Endothelial cell of umbilical vein (primary cell): ENCODE measurements at regions not wholly inside any gene's neighbourhood (a gene's known extent, or its start where the extent isn't known, plus 50 kb on each side); places are given as distances from the start of the nearest gene placed in this dataset.

ENCODE experiments used
- BruUV-seq: library from RNA; stranded (reverse); fragments of 400-500 nt; replicated peaks from 2 replicates; lab custom pipeline; 2021; lab: Mats Ljungman, UMichigan
- CTCF ChIA-PET: fragments of 300-600, 350-600 bp; sonication (Branson Sonifier 250); formaldehyde crosslinking; loops from one replicate; lab custom pipeline; 2021; ENCODE audit warnings: antibody characterized with exemption, inconsistent platforms; lab: Charles Lee
- POLR2A ChIA-PET: fragments of 300-600, 350-600 bp; sonication (Branson Sonifier 250); formaldehyde crosslinking; loops from one replicate; lab custom pipeline; 2021; ENCODE audit warnings: antibody characterized with exemption, inconsistent platforms; lab: Charles Lee
- DNase-seq: peaks from one replicate; pipeline ENCODE4 v3.0.0-alpha.2; 2011; ENCODE audit warnings: low read depth, low spot score
- FAIRE-seq: peaks from 2 replicates; lab custom pipeline; 2011; peaks lifted over from hg19 to GRCh38; lab: Jason Lieb, UNC
- H2AFZ ChIP-seq: 2 replicates; pipeline ENCODE4 v1.6.0; 2012; ENCODE audit warnings: low read depth, low read length, control low read depth, inconsistent platforms
- H3K27ac ChIP-seq: 2 replicates; pipeline ENCODE4 v1.5.1; 2011; ENCODE audit warnings: low read depth, mild to moderate bottlenecking, control low read depth, low read length, moderate library complexity; ENCODE audit not compliant: insufficient read depth
- H3K27me3 ChIP-seq, 2 experiments: 2 replicates each; pipeline versions ENCODE4 v1.6.0 to v1.6.1; 2011; ENCODE audit warnings: low read length in 2 of 2, mixed read lengths in 1 of 2; ENCODE audit not compliant: control insufficient read depth in 2 of 2, insufficient read depth in 2 of 2
- H3K36me3 ChIP-seq, 2 experiments: 2 replicates in 1 of 2; 3 replicates in 1 of 2; pipeline ENCODE4 v1.5.1; 2011; ENCODE audit warnings: low read length in 2 of 2, mild to moderate bottlenecking in 1 of 2, moderate library complexity in 1 of 2; ENCODE audit not compliant: control insufficient read depth in 2 of 2, insufficient read depth in 2 of 2; ENCODE audit errors: extremely low read depth in 1 of 2
- H3K4me1 ChIP-seq: 3 replicates; pipeline ENCODE4 v1.5.1; 2011; ENCODE audit warnings: mild to moderate bottlenecking, low read length; ENCODE audit not compliant: control insufficient read depth, insufficient read depth; ENCODE audit errors: extremely low read depth
- H3K4me2 ChIP-seq: 2 replicates; pipeline ENCODE4 v1.6.1; 2011; ENCODE audit warnings: low read length, control low read depth, mixed read lengths; ENCODE audit not compliant: insufficient read depth
- H3K4me3 ChIP-seq, 3 experiments: fragments of 200-600 bp in 1 of 3; sonication (generic), shearing (Covaris generic) in 1 of 3; replicated peaks in 1 of 3; 2 replicates each; pipeline ENCODE4 v1.5.1; 2011 to 2016; ENCODE audit warnings: control low read depth in 3 of 3, low read length in 3 of 3, mild to moderate bottlenecking in 2 of 3, inconsistent platforms in 1 of 3, low read depth in 1 of 3, moderate library complexity in 1 of 3; ENCODE audit not compliant: insufficient read depth in 1 of 3
- H3K79me2 ChIP-seq: 2 replicates; pipeline ENCODE4 v1.6.0; 2012; ENCODE audit warnings: low read length, inconsistent platforms; ENCODE audit not compliant: control insufficient read depth, insufficient read depth
- H3K9ac ChIP-seq: replicated peaks from 2 replicates; pipeline ENCODE3; 2011; ENCODE audit warnings: low read length, control low read depth; ENCODE audit not compliant: insufficient read depth; ENCODE audit errors: extremely low read depth
- H3K9me1 ChIP-seq: replicated peaks from 3 replicates; pipeline ENCODE4 v1.6.0; 2011; ENCODE audit warnings: mild to moderate bottlenecking, low read length; ENCODE audit not compliant: control insufficient read depth, insufficient read depth; ENCODE audit errors: extremely low read depth
- H3K9me3 ChIP-seq: replicated peaks from 2 replicates; pipeline ENCODE4 v1.5.1; 2012; ENCODE audit warnings: low read length, inconsistent platforms; ENCODE audit not compliant: control insufficient read depth, insufficient read depth
- H4K20me1 ChIP-seq: replicated peaks from 2 replicates; pipeline ENCODE3; 2011; ENCODE audit warnings: mild to moderate bottlenecking, low read length; ENCODE audit not compliant: control insufficient read depth, insufficient read depth; ENCODE audit errors: extremely low read depth
- CTCF ChIP-seq, 2 donors: IDR thresholded peaks; 1 replicate in 1 of 2; 2 replicates in 1 of 2; pipeline ENCODE4 v1.5.1; 2011; ENCODE audit warnings: low read length in 2 of 2, mild to moderate bottlenecking in 2 of 2, moderate library complexity in 2 of 2, control low read depth in 1 of 2, inconsistent platforms in 1 of 2, low read depth in 1 of 2; ENCODE audit not compliant: insufficient read depth in 1 of 2; ENCODE audit errors: extremely low read depth in 1 of 2
- EZH2 ChIP-seq: IDR thresholded peaks from 2 replicates; pipeline ENCODE4 v1.6.1; 2012; ENCODE audit warnings: borderline replicate concordance, low read depth, mild to moderate bottlenecking, moderate library complexity, low read length, inconsistent platforms; ENCODE audit not compliant: severe bottlenecking
- FOS ChIP-seq: IDR thresholded peaks from 2 replicates; pipeline ENCODE4 v1.6.1; 2011; ENCODE audit warnings: mild to moderate bottlenecking, low read length, moderate library complexity, borderline replicate concordance; ENCODE audit not compliant: insufficient read depth
- GATA2 ChIP-seq: IDR thresholded peaks from 2 replicates; pipeline ENCODE4 v1.7.0; 2011; ENCODE audit warnings: low read depth, mild to moderate bottlenecking, moderate library complexity, mixed read lengths, low read length; ENCODE audit not compliant: insufficient read length, insufficient read depth
- JUN ChIP-seq: IDR thresholded peaks from 2 replicates; pipeline ENCODE4 v1.6.1; 2011; ENCODE audit warnings: borderline replicate concordance, low read depth; ENCODE audit not compliant: insufficient read length, insufficient read depth
- MYC ChIP-seq: IDR thresholded peaks from one replicate; pipeline ENCODE4 v1.6.1; 2011; ENCODE audit warnings: mild to moderate bottlenecking, low read depth, low read length
- POLR2A ChIP-seq: IDR thresholded peaks from 2 replicates; pipeline ENCODE4 v1.6.1; 2012; ENCODE audit warnings: low read depth, mild to moderate bottlenecking, control low read depth, low read length
- POLR2AphosphoS5 ChIP-seq: IDR thresholded peaks from 2 replicates; pipeline ENCODE4 v1.6.1; 2012; ENCODE audit warnings: low read depth, mild to moderate bottlenecking, control low read depth, low read length, moderate library complexity; ENCODE audit not compliant: insufficient read depth
- dilution Hi-C: fragments of 300-500 bp; cut with MboI; formaldehyde crosslinking; loops from one replicate; pipeline ENCODE4 v1.15.0; 2019; ENCODE audit warnings: low sequenced_read_pairs; ENCODE audit not compliant: extremely low pct_ligation_motif_present
- intact Hi-C: fragments of 100-400 bp; cut with micrococcal nuclease; formaldehyde crosslinking; loops from one replicate; pipeline ENCODE4 v1.10.0; 2022

GRCh38 chr18:56067214-56067894 is 479.4 kb upstream of the TCF4 start:
- ChIA-PET POLR2A (no interaction called here), CTCF (interaction anchor here (1.1 to 1.4 kb wide), 2 partner anchors 15 to 32 kb away, joined by 3 to 4 read pairs; no protein-coding TSS in a partner anchor)
- Histone ChIP-seq H3K27me3 (peaks cover 0 to 2% of the 10 kb centered on the region in 2 experiments), H4K20me1 (no peaks in the 10 kb centered on the region), H3K9me3 (no peaks in the 10 kb centered on the region), H3K9ac (no peak overlapping the region), H3K27ac (no peak overlapping the region), H3K9me1 (no peaks in the 10 kb centered on the region), H3K4me2 (no peak overlapping the region), H3K79me2 (no peaks in the 10 kb centered on the region), H3K4me1 (no peaks in the 10 kb centered on the region), H3K4me3 (no peak overlapping the region), H2AFZ (no peak overlapping the region), H3K36me3 (no peaks in the 10 kb centered on the region)
- no TSS peak for BruUV-seq
- dilution Hi-C loops (no loop called here), intact Hi-C loops (no loop called here)
- FAIRE-seq, result no peak
- DNase-seq, result no peak
- TF ChIP-seq GATA2, result no peak
- TF ChIP-seq POLR2A, result no peak
- no peak for TF ChIP-seq CTCF (IDR thresholded peaks at IDR 0.05; ENCODE audit: extremely low read depth in 1 of 2, insufficient read depth in 1 of 2, low read depth in 1 of 2, low read length in 2 of 2)
- no peak for TF ChIP-seq FOS
- TF ChIP-seq POLR2AphosphoS5, result no peak
- TF ChIP-seq EZH2, result no peak
- no peak for TF ChIP-seq MYC
- TF ChIP-seq JUN, result no peak
